ENCODE measurements at regions not wholly inside any gene's neighbourhood (a gene's known extent, or its start where the extent isn't known, plus 50 kb on each side); places are given as distances from the start of the nearest gene placed in this dataset.

GRCh38 chr2:125959047-125959446 is 696.9 kb upstream of the GYPC start:
- no peak for TF ChIP-seq CTCF (IDR thresholded peaks at IDR 0.05)
- TF ChIP-seq EZH2 (IDR thresholded peaks at IDR 0.05; ENCODE audit: borderline replicate concordance, insufficient read depth, low read depth, low read length, poor library complexity, severe bottlenecking) = no peak
- no peak overlapping the region for H3K4me2 ChIP-seq (replicated peaks; ENCODE audit: low read depth, low read length, poor library complexity, severe bottlenecking)
- Mint-ChIP-seq H3K27me3 (no peaks in the 10 kb centered on the region), H3K27ac (no peak overlapping the region), H3K4me3 (no peak overlapping the region), H3K9me3 (ENCODE audit: insufficient read depth) (peaks cover 4% of the 10 kb centered on the region), H3K4me1 (no peaks in the 10 kb centered on the region)
- ChIA-PET POLR2A (no interaction called here), CTCF (no interaction called here)
- H4K20me1 ChIP-seq (ENCODE audit: control insufficient read depth, insufficient read depth, low read length, poor library complexity, severe bottlenecking) = no peaks in the 10 kb centered on the region
- no peak overlapping the region for H3K4me3 ChIP-seq (ENCODE audit: control extremely low read depth in 1 of 5, extremely low read depth in 1 of 5, insufficient read depth in 1 of 5, low read depth in 2 of 5, low read length in 4 of 5)
- H2AFZ ChIP-seq (ENCODE audit: insufficient read depth, low read depth, low read length, poor library complexity, severe bottlenecking) = no peak overlapping the region
- H3K27ac ChIP-seq (ENCODE audit: low read length in 2 of 2) = no peak overlapping the region
- no peaks in the 10 kb centered on the region for H3K4me1 ChIP-seq (ENCODE audit: control insufficient read depth in 2 of 2, insufficient read depth in 2 of 2, low read length in 2 of 2)
- no CpG with 5 or more reads among the region's 4 CpGs for WGBS (ENCODE audit: insufficient coverage)
- H3K36me3 ChIP-seq (replicated peaks in 1 of 2; ENCODE audit: control extremely low read depth in 1 of 2, control insufficient read depth in 1 of 2, extremely low read depth in 1 of 2, insufficient read depth in 2 of 2, low read length in 1 of 2) = no peaks in the 10 kb centered on the region
- no peak overlapping the region for H3K9ac ChIP-seq (ENCODE audit: low read length)
- no peak for ATAC-seq (ENCODE audit: low read depth)
- peaks cover 0 to 3% (median 0%) of the 10 kb centered on the region in 3 donors for H3K9me3 ChIP-seq (ENCODE audit: control extremely low read depth in 1 of 3, control insufficient read depth in 2 of 3, insufficient read depth in 1 of 3, low read length in 2 of 3)
- no peak for DNase-seq
- no peaks in the 10 kb centered on the region for H3K27me3 ChIP-seq (replicated peaks in 1 of 4; ENCODE audit: control extremely low read depth in 1 of 4, control insufficient read depth in 3 of 4, insufficient read depth in 4 of 4, low read length in 3 of 4)
- intact Hi-C loops (cut with micrococcal nuclease) = no loop called here
- no peaks in the 10 kb centered on the region for H3K79me2 ChIP-seq (ENCODE audit: control insufficient read depth, insufficient read depth, low read length)

- no peak overlapping the region for H3K4me2 ChIP-seq (replicated peaks; ENCODE audit: low read depth, low read length, poor library complexity, severe bottlenecking)
- H2AFZ ChIP-seq (ENCODE audit: insufficient read depth, low read depth, low read length, poor library complexity, severe bottlenecking) = no peak overlapping the region
- TF ChIP-seq CTCF (IDR thresholded peaks at IDR 0.05) (no peak), EZH2 (IDR thresholded peaks at IDR 0.05; ENCODE audit: borderline replicate concordance, insufficient read depth, low read depth, low read length, poor library complexity, severe bottlenecking) (no peak)
- 36% methylated on average over 1 of the region's 1 CpG for WGBS (ENCODE audit: insufficient coverage)
- H3K4me1 Mint-ChIP-seq = no peaks in the 10 kb centered on the region
- H3K36me3 ChIP-seq (replicated peaks in 1 of 2; ENCODE audit: control extremely low read depth in 1 of 2, control insufficient read depth in 1 of 2, extremely low read depth in 1 of 2, insufficient read depth in 2 of 2, low read length in 1 of 2) = no peaks in the 10 kb centered on the region
- H3K27me3 ChIP-seq (replicated peaks in 1 of 4; ENCODE audit: control extremely low read depth in 1 of 4, control insufficient read depth in 3 of 4, insufficient read depth in 4 of 4, low read length in 3 of 4) = no peaks in the 10 kb centered on the region
- intact Hi-C loops (cut with micrococcal nuclease) = no loop called here
- no peak overlapping the region for H3K9ac ChIP-seq (ENCODE audit: low read length)
- no peaks in the 10 kb centered on the region for H3K79me2 ChIP-seq (ENCODE audit: control insufficient read depth, insufficient read depth, low read length)
- H3K27ac Mint-ChIP-seq = no peak overlapping the region
- no peak for ATAC-seq (ENCODE audit: low read depth)
- no peaks in the 10 kb centered on the region for H3K9me3 ChIP-seq (ENCODE audit: control extremely low read depth in 1 of 3, control insufficient read depth in 2 of 3, insufficient read depth in 1 of 3, low read length in 2 of 3)
- H4K20me1 ChIP-seq (ENCODE audit: control insufficient read depth, insufficient read depth, low read length, poor library complexity, severe bottlenecking) = no peaks in the 10 kb centered on the region
- no peaks in the 10 kb centered on the region for H3K4me1 ChIP-seq (ENCODE audit: control insufficient read depth in 2 of 2, insufficient read depth in 2 of 2, low read length in 2 of 2)
- POLR2A ChIA-PET = no interaction called here
- H3K27me3 Mint-ChIP-seq = no peaks in the 10 kb centered on the region
- H3K27ac ChIP-seq (ENCODE audit: low read length in 2 of 2) = no peak overlapping the region
- no peak overlapping the region for H3K4me3 Mint-ChIP-seq
- no peak overlapping the region for H3K4me3 ChIP-seq (ENCODE audit: control extremely low read depth in 1 of 5, extremely low read depth in 1 of 5, insufficient read depth in 1 of 5, low read depth in 2 of 5, low read length in 4 of 5)
- CTCF ChIA-PET = no interaction called here
- no peaks in the 10 kb centered on the region for H3K9me3 Mint-ChIP-seq (ENCODE audit: insufficient read depth)
- no peak for DNase-seq
Observed at GRCh38 chr2:125961739-125962138, 694.2 kb upstream of the GYPC start.
